NB4 (cell line): ENCODE measurements at regions not wholly inside any gene's neighbourhood (a gene's known extent, or its start where the extent isn't known, plus 50 kb on each side); places are given as distances from the start of the nearest gene placed in this dataset.

ENCODE experiments used
- MYC ChIP-seq: IDR thresholded peaks from 2 replicates; pipeline ENCODE4 v1.6.1; 2011; ENCODE audit warnings: low read depth, low read length
- POLR2A ChIP-seq: IDR thresholded peaks from 2 replicates; pipeline ENCODE4 v1.6.1; 2011; ENCODE audit warnings: mild to moderate bottlenecking; ENCODE audit not compliant: insufficient read length; ENCODE audit errors: extremely low read depth
- TF ChIP-seq, protein P1 (sequence below): IDR thresholded peaks from one replicate; pipeline ENCODE4 v1.5.1; 2012; ENCODE audit warnings: low read depth, low read length
- TF ChIP-seq, protein P2 (sequence below): IDR thresholded peaks from 2 replicates; pipeline ENCODE4 v1.6.1; 2011; ENCODE audit warnings: low read depth, low read length

DNA sequence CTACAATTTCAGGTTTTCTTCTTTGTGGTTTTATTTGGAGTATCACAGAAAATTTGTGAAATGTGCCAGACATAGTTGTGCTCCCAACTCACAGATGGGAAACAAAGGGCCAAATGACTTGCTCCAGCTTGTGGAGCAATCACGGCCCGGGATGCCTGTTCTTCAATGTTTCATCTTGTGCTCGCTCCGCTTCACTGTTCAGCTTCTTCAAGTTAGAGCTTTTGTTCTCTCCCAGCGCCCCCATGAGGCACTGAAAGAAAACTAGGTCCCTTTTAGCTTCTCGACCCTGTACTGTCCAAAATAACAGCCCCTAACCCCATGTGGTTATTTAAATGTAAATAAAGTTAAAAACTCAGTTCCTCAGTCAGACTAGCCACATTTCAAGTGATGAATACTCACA lies 187.9 kb upstream of the STXBP6 start:
- TF ChIP-seq, protein P1, sequence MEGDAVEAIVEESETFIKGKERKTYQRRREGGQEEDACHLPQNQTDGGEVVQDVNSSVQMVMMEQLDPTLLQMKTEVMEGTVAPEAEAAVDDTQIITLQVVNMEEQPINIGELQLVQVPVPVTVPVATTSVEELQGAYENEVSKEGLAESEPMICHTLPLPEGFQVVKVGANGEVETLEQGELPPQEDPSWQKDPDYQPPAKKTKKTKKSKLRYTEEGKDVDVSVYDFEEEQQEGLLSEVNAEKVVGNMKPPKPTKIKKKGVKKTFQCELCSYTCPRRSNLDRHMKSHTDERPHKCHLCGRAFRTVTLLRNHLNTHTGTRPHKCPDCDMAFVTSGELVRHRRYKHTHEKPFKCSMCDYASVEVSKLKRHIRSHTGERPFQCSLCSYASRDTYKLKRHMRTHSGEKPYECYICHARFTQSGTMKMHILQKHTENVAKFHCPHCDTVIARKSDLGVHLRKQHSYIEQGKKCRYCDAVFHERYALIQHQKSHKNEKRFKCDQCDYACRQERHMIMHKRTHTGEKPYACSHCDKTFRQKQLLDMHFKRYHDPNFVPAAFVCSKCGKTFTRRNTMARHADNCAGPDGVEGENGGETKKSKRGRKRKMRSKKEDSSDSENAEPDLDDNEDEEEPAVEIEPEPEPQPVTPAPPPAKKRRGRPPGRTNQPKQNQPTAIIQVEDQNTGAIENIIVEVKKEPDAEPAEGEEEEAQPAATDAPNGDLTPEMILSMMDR, result peak; percentile 43
- TF ChIP-seq, protein P2, sequence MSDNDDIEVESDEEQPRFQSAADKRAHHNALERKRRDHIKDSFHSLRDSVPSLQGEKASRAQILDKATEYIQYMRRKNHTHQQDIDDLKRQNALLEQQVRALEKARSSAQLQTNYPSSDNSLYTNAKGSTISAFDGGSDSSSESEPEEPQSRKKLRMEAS, result no peak
- no peak for TF ChIP-seq POLR2A
- TF ChIP-seq MYC, result no peak
